AG09309 (cell line): ENCODE measurements at regions not wholly inside any gene's neighbourhood (a gene's known extent, or its start where the extent isn't known, plus 50 kb on each side); places are given as distances from the start of the nearest gene placed in this dataset.
A peak's percentile ranks its signal among the peaks of the same experiment; 100 is the strongest.

Experiments used
- DNase-seq: peaks from one replicate; pipeline ENCODE4 v3.0.0-alpha.2; 2010; ENCODE audit warnings: low read depth
- H3K4me3 ChIP-seq: 2 replicates; pipeline ENCODE4 v1.5.1; 2011; ENCODE audit warnings: mild to moderate bottlenecking, low read depth, low read length, moderate library complexity; ENCODE audit not compliant: control insufficient read depth
- CTCF ChIP-seq: IDR thresholded peaks from 2 replicates; pipeline ENCODE4 v1.5.1; 2011; ENCODE audit warnings: mild to moderate bottlenecking, low read depth, low read length, inconsistent platforms; ENCODE audit not compliant: insufficient read depth, control insufficient read depth; ENCODE audit errors: missing control alignments

GRCh38 chr2:19419211-19419880 lies 60.9 kb upstream of the OSR1 start:
- no peak overlapping the region for H3K4me3 ChIP-seq
- DNase-seq, result no peak
- TF ChIP-seq CTCF, result no peak

- no peak overlapping the region for H3K4me3 ChIP-seq
- DNase-seq, result no peak
- no peak for TF ChIP-seq CTCF
Observed at GRCh38 chr2:19416784-19417684, 58.6 kb upstream of the OSR1 start.

GRCh38 chr2:19416083-19416482 lies 57.7 kb upstream of the OSR1 start:
- H3K4me3 ChIP-seq, result no peak overlapping the region
- no peak for DNase-seq
- TF ChIP-seq CTCF, result no peak

GRCh38 chr2:19409046-19409445 lies 50.6 kb upstream of the OSR1 start:
- H3K4me3 ChIP-seq, result no peak overlapping the region
- peak; percentile 13 for DNase-seq
- no peak for TF ChIP-seq CTCF

- peak; percentile 4 for DNase-seq
- no peak overlapping the region for H3K4me3 ChIP-seq
- no peak for TF ChIP-seq CTCF
Observed at GRCh38 chr2:19408592-19408991, 50.2 kb upstream of the OSR1 start.
